Endothelial cell of umbilical vein (primary cell): ENCODE measurements at regions not wholly inside any gene's neighbourhood (a gene's known extent, or its start where the extent isn't known, plus 50 kb on each side); places are given as distances from the start of the nearest gene placed in this dataset.

Experiments
- BruUV-seq: library from RNA; stranded (reverse); fragments of 400-500 nt; replicated peaks from 2 replicates; lab custom pipeline; 2021; lab: Mats Ljungman, UMichigan
- CTCF ChIA-PET: fragments of 300-600, 350-600 bp; sonication (Branson Sonifier 250); formaldehyde crosslinking; loops from one replicate; lab custom pipeline; 2021; ENCODE audit warnings: antibody characterized with exemption, inconsistent platforms; lab: Charles Lee
- POLR2A ChIA-PET: fragments of 300-600, 350-600 bp; sonication (Branson Sonifier 250); formaldehyde crosslinking; loops from one replicate; lab custom pipeline; 2021; ENCODE audit warnings: antibody characterized with exemption, inconsistent platforms; lab: Charles Lee
- DNase-seq: peaks from one replicate; pipeline ENCODE4 v3.0.0-alpha.2; 2011; ENCODE audit warnings: low read depth, low spot score
- FAIRE-seq: peaks from 2 replicates; lab custom pipeline; 2011; peaks lifted over from hg19 to GRCh38; lab: Jason Lieb, UNC
- H2AFZ ChIP-seq: 2 replicates; pipeline ENCODE4 v1.6.0; 2012; ENCODE audit warnings: low read depth, low read length, control low read depth, inconsistent platforms
- H3K27ac ChIP-seq: 2 replicates; pipeline ENCODE4 v1.5.1; 2011; ENCODE audit warnings: low read depth, mild to moderate bottlenecking, control low read depth, low read length, moderate library complexity; ENCODE audit not compliant: insufficient read depth
- H3K27me3 ChIP-seq, 2 experiments: 2 replicates each; pipeline versions ENCODE4 v1.6.0 to v1.6.1; 2011; ENCODE audit warnings: low read length in 2 of 2, mixed read lengths in 1 of 2; ENCODE audit not compliant: control insufficient read depth in 2 of 2, insufficient read depth in 2 of 2
- H3K36me3 ChIP-seq, 2 experiments: 2 replicates in 1 of 2; 3 replicates in 1 of 2; pipeline ENCODE4 v1.5.1; 2011; ENCODE audit warnings: low read length in 2 of 2, mild to moderate bottlenecking in 1 of 2, moderate library complexity in 1 of 2; ENCODE audit not compliant: control insufficient read depth in 2 of 2, insufficient read depth in 2 of 2; ENCODE audit errors: extremely low read depth in 1 of 2
- H3K4me1 ChIP-seq: 3 replicates; pipeline ENCODE4 v1.5.1; 2011; ENCODE audit warnings: mild to moderate bottlenecking, low read length; ENCODE audit not compliant: control insufficient read depth, insufficient read depth; ENCODE audit errors: extremely low read depth
- H3K4me2 ChIP-seq: 2 replicates; pipeline ENCODE4 v1.6.1; 2011; ENCODE audit warnings: low read length, control low read depth, mixed read lengths; ENCODE audit not compliant: insufficient read depth
- H3K4me3 ChIP-seq, 3 experiments: fragments of 200-600 bp in 1 of 3; sonication (generic), shearing (Covaris generic) in 1 of 3; replicated peaks in 1 of 3; 2 replicates each; pipeline ENCODE4 v1.5.1; 2011 to 2016; ENCODE audit warnings: control low read depth in 3 of 3, low read length in 3 of 3, mild to moderate bottlenecking in 2 of 3, inconsistent platforms in 1 of 3, low read depth in 1 of 3, moderate library complexity in 1 of 3; ENCODE audit not compliant: insufficient read depth in 1 of 3
- H3K79me2 ChIP-seq: 2 replicates; pipeline ENCODE4 v1.6.0; 2012; ENCODE audit warnings: low read length, inconsistent platforms; ENCODE audit not compliant: control insufficient read depth, insufficient read depth
- H3K9ac ChIP-seq: replicated peaks from 2 replicates; pipeline ENCODE3; 2011; ENCODE audit warnings: low read length, control low read depth; ENCODE audit not compliant: insufficient read depth; ENCODE audit errors: extremely low read depth
- H3K9me1 ChIP-seq: replicated peaks from 3 replicates; pipeline ENCODE4 v1.6.0; 2011; ENCODE audit warnings: mild to moderate bottlenecking, low read length; ENCODE audit not compliant: control insufficient read depth, insufficient read depth; ENCODE audit errors: extremely low read depth
- H3K9me3 ChIP-seq: replicated peaks from 2 replicates; pipeline ENCODE4 v1.5.1; 2012; ENCODE audit warnings: low read length, inconsistent platforms; ENCODE audit not compliant: control insufficient read depth, insufficient read depth
- H4K20me1 ChIP-seq: replicated peaks from 2 replicates; pipeline ENCODE3; 2011; ENCODE audit warnings: mild to moderate bottlenecking, low read length; ENCODE audit not compliant: control insufficient read depth, insufficient read depth; ENCODE audit errors: extremely low read depth
- EZH2 ChIP-seq: IDR thresholded peaks from 2 replicates; pipeline ENCODE4 v1.6.1; 2012; ENCODE audit warnings: borderline replicate concordance, low read depth, mild to moderate bottlenecking, moderate library complexity, low read length, inconsistent platforms; ENCODE audit not compliant: severe bottlenecking
- FOS ChIP-seq: IDR thresholded peaks from 2 replicates; pipeline ENCODE4 v1.6.1; 2011; ENCODE audit warnings: mild to moderate bottlenecking, low read length, moderate library complexity, borderline replicate concordance; ENCODE audit not compliant: insufficient read depth
- GATA2 ChIP-seq: IDR thresholded peaks from 2 replicates; pipeline ENCODE4 v1.7.0; 2011; ENCODE audit warnings: low read depth, mild to moderate bottlenecking, moderate library complexity, mixed read lengths, low read length; ENCODE audit not compliant: insufficient read length, insufficient read depth
- JUN ChIP-seq: IDR thresholded peaks from 2 replicates; pipeline ENCODE4 v1.6.1; 2011; ENCODE audit warnings: borderline replicate concordance, low read depth; ENCODE audit not compliant: insufficient read length, insufficient read depth
- MAX ChIP-seq: IDR thresholded peaks from 2 replicates; pipeline ENCODE4 v1.6.1; 2011; ENCODE audit not compliant: insufficient read depth, insufficient read length
- MYC ChIP-seq: IDR thresholded peaks from one replicate; pipeline ENCODE4 v1.6.1; 2011; ENCODE audit warnings: mild to moderate bottlenecking, low read depth, low read length
- POLR2A ChIP-seq: IDR thresholded peaks from 2 replicates; pipeline ENCODE4 v1.6.1; 2012; ENCODE audit warnings: low read depth, mild to moderate bottlenecking, control low read depth, low read length
- POLR2AphosphoS5 ChIP-seq: IDR thresholded peaks from 2 replicates; pipeline ENCODE4 v1.6.1; 2012; ENCODE audit warnings: low read depth, mild to moderate bottlenecking, control low read depth, low read length, moderate library complexity; ENCODE audit not compliant: insufficient read depth
- dilution Hi-C: fragments of 300-500 bp; cut with MboI; formaldehyde crosslinking; loops from one replicate; pipeline ENCODE4 v1.15.0; 2019; ENCODE audit warnings: low sequenced_read_pairs; ENCODE audit not compliant: extremely low pct_ligation_motif_present
- intact Hi-C: fragments of 100-400 bp; cut with micrococcal nuclease; formaldehyde crosslinking; loops from one replicate; pipeline ENCODE4 v1.10.0; 2022
- TF ChIP-seq, protein P1 (sequence below), 2 donors: IDR thresholded peaks; 1 replicate in 1 of 2; 2 replicates in 1 of 2; pipeline ENCODE4 v1.5.1; 2011; ENCODE audit warnings: low read length in 2 of 2, mild to moderate bottlenecking in 2 of 2, moderate library complexity in 2 of 2, control low read depth in 1 of 2, inconsistent platforms in 1 of 2, low read depth in 1 of 2; ENCODE audit not compliant: insufficient read depth in 1 of 2; ENCODE audit errors: extremely low read depth in 1 of 2

DNA sequence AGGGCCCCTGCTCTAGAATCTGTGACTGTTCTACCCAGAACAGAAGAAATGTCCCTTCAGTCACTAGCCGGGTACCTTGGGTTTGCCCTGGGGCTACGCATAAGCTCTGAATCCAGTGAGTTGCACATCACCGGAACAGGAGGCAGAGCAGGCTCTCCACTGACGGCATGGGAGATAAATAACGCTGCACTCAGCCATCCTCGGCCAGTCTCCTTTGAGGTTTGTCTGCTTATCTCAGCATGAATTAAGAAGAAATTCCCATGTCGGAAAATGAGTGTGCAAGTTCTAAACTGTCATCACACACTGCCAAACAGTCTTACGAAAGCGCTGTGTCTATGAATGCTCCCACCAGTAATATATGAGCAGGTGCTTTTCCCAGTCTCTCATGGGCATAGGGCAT, 90.8 kb downstream of the FAM50B start:
- FAIRE-seq, result no peak
- Histone ChIP-seq H3K79me2 (no peaks in the 10 kb centered on the region), H3K9me3 (no peaks in the 10 kb centered on the region), H3K36me3 (no peaks in the 10 kb centered on the region), H2AFZ (no peak overlapping the region), H3K4me3 (no peak overlapping the region), H3K4me2 (no peak overlapping the region), H3K27ac (no peak overlapping the region), H4K20me1 (no peaks in the 10 kb centered on the region), H3K9me1 (no peaks in the 10 kb centered on the region), H3K27me3 (peaks cover 2 to 8% of the 10 kb centered on the region in 2 experiments), H3K9ac (no peak overlapping the region), H3K4me1 (peaks cover 4% of the 10 kb centered on the region)
- CTCF ChIA-PET, result interaction anchor here (1.3 to 2.3 kb wide), 2 partner anchors 38 kb away, joined by 6 to 10 read pairs; no protein-coding TSS in a partner anchor
- POLR2A ChIA-PET, result no interaction called here
- TF ChIP-seq POLR2A (no peak), FOS (no peak), EZH2 (no peak), JUN (no peak), MAX (no peak), MYC (no peak), POLR2AphosphoS5 (no peak), GATA2 (no peak)
- TF ChIP-seq, protein P1, sequence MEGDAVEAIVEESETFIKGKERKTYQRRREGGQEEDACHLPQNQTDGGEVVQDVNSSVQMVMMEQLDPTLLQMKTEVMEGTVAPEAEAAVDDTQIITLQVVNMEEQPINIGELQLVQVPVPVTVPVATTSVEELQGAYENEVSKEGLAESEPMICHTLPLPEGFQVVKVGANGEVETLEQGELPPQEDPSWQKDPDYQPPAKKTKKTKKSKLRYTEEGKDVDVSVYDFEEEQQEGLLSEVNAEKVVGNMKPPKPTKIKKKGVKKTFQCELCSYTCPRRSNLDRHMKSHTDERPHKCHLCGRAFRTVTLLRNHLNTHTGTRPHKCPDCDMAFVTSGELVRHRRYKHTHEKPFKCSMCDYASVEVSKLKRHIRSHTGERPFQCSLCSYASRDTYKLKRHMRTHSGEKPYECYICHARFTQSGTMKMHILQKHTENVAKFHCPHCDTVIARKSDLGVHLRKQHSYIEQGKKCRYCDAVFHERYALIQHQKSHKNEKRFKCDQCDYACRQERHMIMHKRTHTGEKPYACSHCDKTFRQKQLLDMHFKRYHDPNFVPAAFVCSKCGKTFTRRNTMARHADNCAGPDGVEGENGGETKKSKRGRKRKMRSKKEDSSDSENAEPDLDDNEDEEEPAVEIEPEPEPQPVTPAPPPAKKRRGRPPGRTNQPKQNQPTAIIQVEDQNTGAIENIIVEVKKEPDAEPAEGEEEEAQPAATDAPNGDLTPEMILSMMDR (IDR thresholded peaks at IDR 0.05; ENCODE audit: extremely low read depth in 1 of 2, insufficient read depth in 1 of 2, low read depth in 1 of 2, low read length in 2 of 2), result no peak
- BruUV-seq, result no TSS peak
- dilution Hi-C loops (no loop called here), intact Hi-C loops (no loop called here)
- no peak for DNase-seq
